Heart left ventricle (tissue), 13 donors: ENCODE measurements at regions not wholly inside any gene's neighbourhood (a gene's known extent, or its start where the extent isn't known, plus 50 kb on each side); places are given as distances from the start of the nearest gene placed in this dataset.
"Not testable (repeated sequence)": the region's sequence is repeated elsewhere in the genome, so short reads cannot be mapped to it uniquely, and the experiment has no call there.

Experiments
- POLR2A ChIP-seq, 2 donors: fragments of 450-650 bp; IDR thresholded peaks; one replicate each; pipeline ENCODE4 v1.6.1; 2017; ENCODE audit warnings: antibody characterized with exemption in 2 of 2, mild to moderate bottlenecking in 2 of 2, moderate library complexity in 2 of 2
- TF ChIP-seq, protein P1 (sequence below), 12 donors: fragments of 200-600 bp; sonication (generic) in 4 of 12; IDR thresholded peaks; one replicate each; pipeline versions ENCODE4 v1.5.0 to v1.8.0; 2018 to 2022; ENCODE audit warnings: antibody characterized with exemption in 12 of 12, mild to moderate bottlenecking in 5 of 12
- donor health status: ischemic (EF 13 %, LVEDD 7.1; RV severe dilation, severe dysfunction).
- donor health status: DM: no; HTN: yes; CAD: no.
- donor health status: DM: no; HTN: no; CAD: no.
- donor health status: ischemic (EF 25% LVEDD 6.9; RV normal size, moderate dysfunction).
- donor health status: ischemic (EF 25% LVEDD 5.7; RV mildly dilated, moderate dysfunction).
- donor health status: ischemic (EF 35%, LVEDD 5.7; RV mildly dilated, moderate dysfunction).
- donor health status: nonischemic (EF 11% LVEDD 7.7; RV severe dilation, severe dysfunction).
- donor health status: DM: yes; HTN: yes; CAD: no.
- donor health status: PGD.
- donor health status: ischemic (EF 29% LVEDD 5.4; RV normal size, mild dysfunction).
- donor health status: nonischemic (EF 23%, LVEDD 6.1; RV moderate dilation, normal function).

- TF ChIP-seq, protein P1, sequence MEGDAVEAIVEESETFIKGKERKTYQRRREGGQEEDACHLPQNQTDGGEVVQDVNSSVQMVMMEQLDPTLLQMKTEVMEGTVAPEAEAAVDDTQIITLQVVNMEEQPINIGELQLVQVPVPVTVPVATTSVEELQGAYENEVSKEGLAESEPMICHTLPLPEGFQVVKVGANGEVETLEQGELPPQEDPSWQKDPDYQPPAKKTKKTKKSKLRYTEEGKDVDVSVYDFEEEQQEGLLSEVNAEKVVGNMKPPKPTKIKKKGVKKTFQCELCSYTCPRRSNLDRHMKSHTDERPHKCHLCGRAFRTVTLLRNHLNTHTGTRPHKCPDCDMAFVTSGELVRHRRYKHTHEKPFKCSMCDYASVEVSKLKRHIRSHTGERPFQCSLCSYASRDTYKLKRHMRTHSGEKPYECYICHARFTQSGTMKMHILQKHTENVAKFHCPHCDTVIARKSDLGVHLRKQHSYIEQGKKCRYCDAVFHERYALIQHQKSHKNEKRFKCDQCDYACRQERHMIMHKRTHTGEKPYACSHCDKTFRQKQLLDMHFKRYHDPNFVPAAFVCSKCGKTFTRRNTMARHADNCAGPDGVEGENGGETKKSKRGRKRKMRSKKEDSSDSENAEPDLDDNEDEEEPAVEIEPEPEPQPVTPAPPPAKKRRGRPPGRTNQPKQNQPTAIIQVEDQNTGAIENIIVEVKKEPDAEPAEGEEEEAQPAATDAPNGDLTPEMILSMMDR (IDR thresholded peaks at IDR 0.05) = not testable (repeated sequence)
- not testable (repeated sequence) for TF ChIP-seq POLR2A (IDR thresholded peaks at IDR 0.05)
Measured at GRCh38 chr4:3926271-3926670, 160.1 kb downstream of the ADRA2C start.
